Caco-2 (cell line): ENCODE measurements at regions not wholly inside any gene's neighbourhood (a gene's known extent, or its start where the extent isn't known, plus 50 kb on each side); places are given as distances from the start of the nearest gene placed in this dataset.

Experiments used
- BruUV-seq: library from RNA; stranded (reverse); fragments of 400-500 nt; replicated peaks from 2 replicates; lab custom pipeline; 2021; lab: Mats Ljungman, UMichigan
- CTCF ChIA-PET: fragments of 300-600 bp; sonication (Branson Sonifier 250); formaldehyde crosslinking; loops from one replicate; lab custom pipeline; 2022; ENCODE audit warnings: antibody characterized with exemption; lab: Charles Lee
- POLR2A ChIA-PET: fragments of 300-600 bp; sonication (Branson Sonifier 250); formaldehyde crosslinking; loops from one replicate; lab custom pipeline; 2022; ENCODE audit warnings: antibody characterized with exemption; lab: Charles Lee
- DNase-seq, 2 experiments: peaks; one replicate each; pipeline versions ENCODE4 v3.0.0 to v3.0.0-alpha.2; 2020 to 2022
- H3K27me3 ChIP-seq: replicated peaks from 2 replicates; pipeline ENCODE4 v1.6.0; 2011; ENCODE audit warnings: low read length; ENCODE audit not compliant: control insufficient read depth, insufficient read depth
- H3K36me3 ChIP-seq: 2 replicates; pipeline ENCODE4 v1.5.1; 2011; ENCODE audit warnings: low read length; ENCODE audit not compliant: control insufficient read depth, insufficient read depth
- H3K4me1 ChIP-seq: fragments of 250-450 bp; sonication (Bioruptor Pico); 2 replicates; pipeline ENCODE4 v1.5.1; 2020; ENCODE audit warnings: mild to moderate bottlenecking
- H3K4me3 ChIP-seq: 2 replicates; pipeline ENCODE4 v1.5.1; 2011; ENCODE audit warnings: low read depth, mild to moderate bottlenecking, control low read depth, low read length
- H3K9me3 ChIP-seq: fragments of 250-450 bp; sonication (Bioruptor Pico); 2 replicates; pipeline ENCODE4 v1.5.1; 2020; ENCODE audit warnings: mild to moderate bottlenecking, moderate library complexity
- H3K27ac Mint-ChIP-seq: one replicate; pipeline ENCODE4 v1.8.0; 2022; ENCODE audit warnings: mixed read lengths; ENCODE audit not compliant: unreplicated experiment
- H3K27me3 Mint-ChIP-seq: one replicate; pipeline ENCODE4 v1.8.0; 2022; ENCODE audit warnings: mixed read lengths; ENCODE audit not compliant: insufficient read depth, unreplicated experiment
- H3K36me3 Mint-ChIP-seq: one replicate; pipeline ENCODE4 v1.8.0; 2022; ENCODE audit warnings: mild to moderate bottlenecking, mixed read lengths; ENCODE audit not compliant: insufficient read depth, unreplicated experiment
- H3K4me1 Mint-ChIP-seq: one replicate; pipeline ENCODE4 v1.8.0; 2022; ENCODE audit warnings: low read depth, mixed read lengths; ENCODE audit not compliant: unreplicated experiment
- H3K4me3 Mint-ChIP-seq: one replicate; pipeline ENCODE4 v1.8.0; 2022; ENCODE audit warnings: mild to moderate bottlenecking, moderate library complexity, mixed read lengths; ENCODE audit not compliant: unreplicated experiment
- H3K9me3 Mint-ChIP-seq: one replicate; pipeline ENCODE4 v1.8.0; 2022; ENCODE audit warnings: mixed read lengths; ENCODE audit not compliant: unreplicated experiment
- CTCF ChIP-seq, 2 experiments: fragments of 200-600 bp in 1 of 2; IDR thresholded peaks; 1 replicate in 1 of 2; 2 replicates in 1 of 2; pipeline versions ENCODE4 v1.5.1 to v1.8.0; 2011 to 2022; ENCODE audit warnings: antibody characterized with exemption in 1 of 2, control low read depth in 1 of 2, inconsistent platforms in 1 of 2, low read depth in 1 of 2, low read length in 1 of 2, mild to moderate bottlenecking in 1 of 2, moderate library complexity in 1 of 2; ENCODE audit not compliant: insufficient read depth in 1 of 2, severe bottlenecking in 1 of 2, unreplicated experiment in 1 of 2
- intact Hi-C: fragments of 100-400 bp; cut with micrococcal nuclease; formaldehyde crosslinking; loops from one replicate; pipeline ENCODE4 v1.10.0; 2022; ENCODE audit not compliant: unreplicated experiment

GRCh38 chr18:75158465-75159237 lies 50.3 kb downstream of the PTGR3 start:
- no peaks in the 10 kb centered on the region for H3K36me3 Mint-ChIP-seq
- Histone ChIP-seq H3K4me3 (no peak overlapping the region), H3K9me3 (no peaks in the 10 kb centered on the region), H3K27me3 (no peaks in the 10 kb centered on the region), H3K36me3 (no peaks in the 10 kb centered on the region), H3K4me1 (no peaks in the 10 kb centered on the region)
- BruUV-seq = no TSS peak
- no peaks in the 10 kb centered on the region for H3K4me1 Mint-ChIP-seq
- DNase-seq = no peak
- no peak overlapping the region for H3K27ac Mint-ChIP-seq
- H3K4me3 Mint-ChIP-seq = no peak overlapping the region
- no peak for TF ChIP-seq CTCF (IDR thresholded peaks at IDR 0.05; ENCODE audit: insufficient read depth in 1 of 2, low read depth in 1 of 2, low read length in 1 of 2, severe bottlenecking in 1 of 2, unreplicated experiment in 1 of 2)
- ChIA-PET CTCF (no interaction called here), POLR2A (no interaction called here)
- peaks cover 16% of the 10 kb centered on the region for H3K9me3 Mint-ChIP-seq
- peaks cover 3% of the 10 kb centered on the region for H3K27me3 Mint-ChIP-seq
- intact Hi-C loops = no loop called here

GRCh38 chr18:75157851-75158250 lies 51.1 kb downstream of the PTGR3 start:
- TF ChIP-seq CTCF (IDR thresholded peaks at IDR 0.05; ENCODE audit: insufficient read depth in 1 of 2, low read depth in 1 of 2, low read length in 1 of 2, severe bottlenecking in 1 of 2, unreplicated experiment in 1 of 2) = no peak
- CTCF ChIA-PET = no interaction called here
- Histone ChIP-seq H3K4me1 (no peaks in the 10 kb centered on the region), H3K36me3 (no peaks in the 10 kb centered on the region), H3K9me3 (no peaks in the 10 kb centered on the region), H3K27me3 (no peaks in the 10 kb centered on the region), H3K4me3 (no peak overlapping the region)
- Mint-ChIP-seq H3K36me3 (no peaks in the 10 kb centered on the region), H3K4me1 (no peaks in the 10 kb centered on the region), H3K9me3 (peaks cover 16% of the 10 kb centered on the region), H3K4me3 (no peak overlapping the region), H3K27me3 (peaks cover 3% of the 10 kb centered on the region), H3K27ac (no peak overlapping the region)
- intact Hi-C loops = no loop called here
- POLR2A ChIA-PET = no interaction called here
- BruUV-seq = no TSS peak
- no peak for DNase-seq

- no TSS peak for BruUV-seq
- Mint-ChIP-seq H3K36me3 (no peaks in the 10 kb centered on the region), H3K27ac (no peak overlapping the region), H3K4me1 (no peaks in the 10 kb centered on the region), H3K27me3 (peaks cover 3% of the 10 kb centered on the region), H3K9me3 (peaks cover 20% of the 10 kb centered on the region), H3K4me3 (no peak overlapping the region)
- Histone ChIP-seq H3K36me3 (no peaks in the 10 kb centered on the region), H3K4me3 (no peak overlapping the region), H3K9me3 (no peaks in the 10 kb centered on the region), H3K27me3 (no peaks in the 10 kb centered on the region), H3K4me1 (no peaks in the 10 kb centered on the region)
- ChIA-PET POLR2A (no interaction called here), CTCF (no interaction called here)
- intact Hi-C loops = no loop called here
- no peak for TF ChIP-seq CTCF (IDR thresholded peaks at IDR 0.05; ENCODE audit: insufficient read depth in 1 of 2, low read depth in 1 of 2, low read length in 1 of 2, severe bottlenecking in 1 of 2, unreplicated experiment in 1 of 2)
- no peak for DNase-seq
Observed at GRCh38 chr18:75157381-75157780, 51.6 kb downstream of the PTGR3 start.
